GM23338 (cell line): ENCODE measurements at regions not wholly inside any gene's neighbourhood (a gene's known extent, or its start where the extent isn't known, plus 50 kb on each side); places are given as distances from the start of the nearest gene placed in this dataset.
A peak's percentile ranks its signal among the peaks of the same experiment; 100 is the strongest.

Experiments
- ATAC-seq: fragments of 200-7000 bp; cut with Tn5 transposase; 3 replicates; pipeline ENCODE4 v1.9.1; 2020
- DNase-seq: peaks from one replicate; pipeline ENCODE4 v3.0.0-alpha.2; 2015; ENCODE audit warnings: low spot score
- H2AFZ ChIP-seq: fragments of 200-600 bp; sonication (generic); 2 replicates; pipeline ENCODE4 v1.8.0; 2016; ENCODE audit warnings: antibody characterized with exemption, mild to moderate bottlenecking, moderate library complexity
- H3F3A ChIP-seq: fragments of 200-600 bp; sonication (generic); replicated peaks from 2 replicates; pipeline ENCODE4 v1.8.0; 2017; ENCODE audit warnings: antibody characterized with exemption, mixed run types, low read depth
- H3K27ac ChIP-seq: fragments of 200-600 bp; sonication (generic); 2 replicates; pipeline ENCODE4 v1.6.1; 2016; ENCODE audit warnings: low read depth
- H3K27me3 ChIP-seq: fragments of 200-600 bp; sonication (generic); 2 replicates; pipeline ENCODE4 v1.8.0; 2016; ENCODE audit warnings: mild to moderate bottlenecking, mixed run types, moderate library complexity; ENCODE audit not compliant: insufficient read depth
- H3K36me3 ChIP-seq: fragments of 200-600 bp; sonication (generic); 2 replicates; pipeline ENCODE4 v1.8.0; 2016; ENCODE audit warnings: mild to moderate bottlenecking; ENCODE audit not compliant: insufficient read depth
- H3K4me1 ChIP-seq: fragments of 200-600 bp; sonication (generic); 2 replicates; pipeline ENCODE4 v1.8.0; 2016; ENCODE audit warnings: mild to moderate bottlenecking, moderate library complexity; ENCODE audit not compliant: insufficient read depth
- H3K4me2 ChIP-seq: fragments of 200-600 bp; sonication (generic); 2 replicates; pipeline ENCODE4 v1.7.1; 2017; ENCODE audit warnings: mixed run types
- H3K4me3 ChIP-seq: fragments of 200-600 bp; sonication (generic); 2 replicates; pipeline ENCODE4 v1.6.1; 2016; ENCODE audit warnings: mixed run types
- H3K79me2 ChIP-seq: fragments of 200-600 bp; sonication (generic); replicated peaks from 2 replicates; pipeline ENCODE4 v1.8.0; 2017; ENCODE audit warnings: mild to moderate bottlenecking; ENCODE audit not compliant: insufficient read depth
- H3K9me2 ChIP-seq: fragments of 200-600 bp; sonication (generic); 2 replicates; pipeline ENCODE4 v1.8.0; 2017; ENCODE audit not compliant: insufficient read depth
- H4K20me1 ChIP-seq: fragments of 200-600 bp; sonication (generic); replicated peaks from 2 replicates; pipeline ENCODE4 v1.8.0; 2017; ENCODE audit warnings: mild to moderate bottlenecking; ENCODE audit not compliant: insufficient read depth
- H3K27ac Mint-ChIP-seq: 2 replicates; pipeline ENCODE4 v1.8.0; 2020; ENCODE audit warnings: inconsistent platforms, mild to moderate bottlenecking, moderate library complexity, mixed read lengths
- H3K27me3 Mint-ChIP-seq: 3 replicates; pipeline ENCODE4 v1.8.0; 2022; ENCODE audit warnings: low read depth, mild to moderate bottlenecking, moderate library complexity, mixed read lengths, inconsistent platforms; ENCODE audit not compliant: insufficient read depth, poor library complexity
- H3K36me3 Mint-ChIP-seq: 3 replicates; pipeline ENCODE4 v1.8.0; 2021; ENCODE audit warnings: low read depth, mild to moderate bottlenecking, inconsistent platforms, moderate library complexity, mixed read lengths
- H3K4me1 Mint-ChIP-seq: 3 replicates; pipeline ENCODE4 v1.8.0; 2020; ENCODE audit warnings: mild to moderate bottlenecking, inconsistent platforms, mixed read lengths
- H3K4me3 Mint-ChIP-seq: 3 replicates; pipeline ENCODE4 v1.8.0; 2021; ENCODE audit warnings: moderate library complexity, mild to moderate bottlenecking, inconsistent platforms, mixed read lengths
- H3K9me3 Mint-ChIP-seq: 3 replicates; pipeline ENCODE4 v1.8.0; 2020; ENCODE audit warnings: moderate library complexity, mild to moderate bottlenecking, inconsistent platforms, mixed read lengths
- CREB1 ChIP-seq: fragments of 250-450 bp; sonication (Bioruptor Pico); IDR thresholded peaks from 2 replicates; pipeline ENCODE4 v1.5.0; 2020; ENCODE audit warnings: low read depth, mild to moderate bottlenecking, moderate library complexity
- POLR2AphosphoS5 ChIP-seq: IDR thresholded peaks from 2 replicates; pipeline ENCODE4 v1.6.1; 2016; ENCODE audit warnings: antibody characterized with exemption, low read depth
- STAT1 ChIP-seq: IDR thresholded peaks from one replicate; pipeline ENCODE4 v1.6.1; 2016; ENCODE audit warnings: antibody characterized with exemption; ENCODE audit not compliant: unreplicated experiment
- ZNF462 ChIP-seq: fragments of 250-450 bp; sonication (Bioruptor Pico); IDR thresholded peaks from 2 replicates; pipeline ENCODE4 v1.5.0; 2020; ENCODE audit warnings: mild to moderate bottlenecking, moderate library complexity

GRCh38 chr11:131206671-131207070 lies 163.7 kb upstream of the NTM start (continued):
- TF ChIP-seq ZNF462 (CRISPR knock-in tag) = no peak
- TF ChIP-seq CREB1 (CRISPR knock-in tag) = no peak

- Histone ChIP-seq H3K27me3 (no peaks in the 10 kb centered on the region), H3K36me3 (no peaks in the 10 kb centered on the region), H4K20me1 (no peaks in the 10 kb centered on the region), H3K9me2 (peaks cover 15% of the 10 kb centered on the region; the same call in 1 of the 2 replicates), H3K79me2 (no peaks in the 10 kb centered on the region), H3K4me2 (no peak overlapping the region), H3K27ac (no peak overlapping the region), H3F3A (no peaks in the 10 kb centered on the region), H2AFZ (peak overlapping the region; percentile 23; the same call in 1 of the 2 replicates), H3K4me3 (no peak overlapping the region), H3K4me1 (peaks cover 5% of the 10 kb centered on the region; the same call in 1 of the 2 replicates)
- Mint-ChIP-seq H3K27me3 (peaks cover 1% of the 10 kb centered on the region), H3K4me1 (peaks cover 9% of the 10 kb centered on the region), H3K9me3 (no peaks in the 10 kb centered on the region), H3K4me3 (no peak overlapping the region), H3K27ac (no peak overlapping the region), H3K36me3 (no peaks in the 10 kb centered on the region)
- TF ChIP-seq STAT1 (no peak), POLR2AphosphoS5 (no peak)
- no peak for DNase-seq
- ATAC-seq = no peak
Observed at GRCh38 chr11:131207901-131208300, 162.5 kb upstream of the NTM start.
